ENCODE measurements at regions not wholly inside any gene's neighbourhood (a gene's known extent, or its start where the extent isn't known, plus 50 kb on each side); places are given as distances from the start of the nearest gene placed in this dataset.

DNA sequence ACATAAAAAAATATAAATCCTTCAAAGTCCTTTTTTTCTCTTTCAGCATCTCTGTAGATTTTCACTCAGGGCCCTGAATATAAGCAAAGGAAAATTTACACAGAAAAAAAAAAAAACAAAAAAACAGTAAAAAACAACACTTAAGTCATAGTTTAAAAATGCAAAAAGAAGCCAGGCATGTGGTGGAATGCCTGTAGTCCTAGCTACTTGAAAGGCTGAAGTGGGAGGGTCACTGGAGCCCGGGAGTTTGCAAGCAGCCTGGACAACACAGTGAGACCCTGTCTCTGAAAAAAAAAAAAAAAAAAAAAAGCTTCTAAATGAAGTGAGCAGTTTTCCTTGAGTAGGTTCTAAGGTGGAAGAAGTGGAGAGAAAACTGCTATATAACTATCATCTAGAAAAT, 55.0 kb upstream of the BNC2 start:
- peaks cover 8% of the 10 kb centered on the region for H3K4me1 ChIP-seq (ENCODE audit: insufficient read depth, low read length)
- no peaks in the 10 kb centered on the region for H3K79me2 ChIP-seq (ENCODE audit: insufficient read depth, low read length)
- H3K27me3 ChIP-seq (ENCODE audit: insufficient read depth, low read length) = no peaks in the 10 kb centered on the region
- H3K36me3 ChIP-seq (ENCODE audit: insufficient read depth, low read length) = no peaks in the 10 kb centered on the region
- no peak overlapping the region for H3K4me3 ChIP-seq (ENCODE audit: insufficient read depth, low read length)
- TF ChIP-seq, protein P1, sequence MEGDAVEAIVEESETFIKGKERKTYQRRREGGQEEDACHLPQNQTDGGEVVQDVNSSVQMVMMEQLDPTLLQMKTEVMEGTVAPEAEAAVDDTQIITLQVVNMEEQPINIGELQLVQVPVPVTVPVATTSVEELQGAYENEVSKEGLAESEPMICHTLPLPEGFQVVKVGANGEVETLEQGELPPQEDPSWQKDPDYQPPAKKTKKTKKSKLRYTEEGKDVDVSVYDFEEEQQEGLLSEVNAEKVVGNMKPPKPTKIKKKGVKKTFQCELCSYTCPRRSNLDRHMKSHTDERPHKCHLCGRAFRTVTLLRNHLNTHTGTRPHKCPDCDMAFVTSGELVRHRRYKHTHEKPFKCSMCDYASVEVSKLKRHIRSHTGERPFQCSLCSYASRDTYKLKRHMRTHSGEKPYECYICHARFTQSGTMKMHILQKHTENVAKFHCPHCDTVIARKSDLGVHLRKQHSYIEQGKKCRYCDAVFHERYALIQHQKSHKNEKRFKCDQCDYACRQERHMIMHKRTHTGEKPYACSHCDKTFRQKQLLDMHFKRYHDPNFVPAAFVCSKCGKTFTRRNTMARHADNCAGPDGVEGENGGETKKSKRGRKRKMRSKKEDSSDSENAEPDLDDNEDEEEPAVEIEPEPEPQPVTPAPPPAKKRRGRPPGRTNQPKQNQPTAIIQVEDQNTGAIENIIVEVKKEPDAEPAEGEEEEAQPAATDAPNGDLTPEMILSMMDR (IDR thresholded peaks at IDR 0.05; ENCODE audit: extremely low read depth, low read depth, low read length) = no peak
- no peak overlapping the region for H3K4me2 ChIP-seq (ENCODE audit: insufficient read depth, low read length)
- H4K20me1 ChIP-seq (ENCODE audit: insufficient read depth, low read length) = no peaks in the 10 kb centered on the region
- no peak for DNase-seq (ENCODE audit: insufficient read length, low spot score, missing footprints)
- H3K27ac ChIP-seq (ENCODE audit: low read depth, low read length) = no peak overlapping the region
- H3K9me3 ChIP-seq (ENCODE audit: low read depth, low read length) = no peaks in the 10 kb centered on the region
- H2AFZ ChIP-seq (ENCODE audit: low read length) = no peak overlapping the region

DNA sequence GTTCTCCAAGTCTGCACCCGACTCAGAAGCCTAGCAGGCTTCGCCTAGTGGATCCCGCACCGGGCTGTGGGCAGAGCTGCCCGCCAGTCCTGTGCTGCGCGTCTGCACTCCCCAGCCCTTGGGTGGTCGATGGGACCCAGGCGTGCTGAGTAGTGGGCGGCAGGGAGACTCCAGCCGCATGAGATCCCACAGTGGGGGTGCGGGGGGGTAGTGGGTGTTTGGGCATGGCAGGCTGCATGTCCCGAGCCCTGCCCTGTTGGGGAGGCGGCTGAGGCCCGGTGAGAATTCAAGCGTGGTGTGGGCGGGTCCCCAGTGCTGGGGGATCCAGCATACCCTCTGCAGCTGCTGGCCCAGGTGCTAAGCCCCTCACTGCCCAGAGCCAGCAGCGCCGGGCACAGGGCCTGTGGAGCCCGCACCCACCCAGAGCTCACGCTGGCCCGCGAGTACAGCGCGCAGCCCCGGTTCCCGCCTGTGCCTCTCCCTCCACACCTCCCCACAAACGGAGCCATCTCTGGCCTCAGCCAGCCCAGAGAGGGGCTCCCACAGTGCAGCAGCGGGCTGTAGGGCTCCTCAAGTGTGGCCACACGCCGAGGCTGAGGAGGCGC, 53.9 kb upstream of the BNC2 start:
- Histone ChIP-seq H3K4me2 (ENCODE audit: insufficient read depth, low read length) (no peak overlapping the region), H3K79me2 (ENCODE audit: insufficient read depth, low read length) (no peaks in the 10 kb centered on the region), H3K4me1 (ENCODE audit: insufficient read depth, low read length) (peaks cover 8% of the 10 kb centered on the region), H3K27ac (ENCODE audit: low read depth, low read length) (no peak overlapping the region), H3K36me3 (ENCODE audit: insufficient read depth, low read length) (no peaks in the 10 kb centered on the region), H3K27me3 (ENCODE audit: insufficient read depth, low read length) (no peaks in the 10 kb centered on the region), H3K4me3 (ENCODE audit: insufficient read depth, low read length) (no peak overlapping the region), H2AFZ (ENCODE audit: low read length) (no peak overlapping the region), H4K20me1 (ENCODE audit: insufficient read depth, low read length) (no peaks in the 10 kb centered on the region), H3K9me3 (ENCODE audit: low read depth, low read length) (no peaks in the 10 kb centered on the region)
- TF ChIP-seq, protein P1 (IDR thresholded peaks at IDR 0.05; ENCODE audit: extremely low read depth, low read depth, low read length) = no peak
- no peak for DNase-seq (ENCODE audit: insufficient read length, low spot score, missing footprints)

DNA sequence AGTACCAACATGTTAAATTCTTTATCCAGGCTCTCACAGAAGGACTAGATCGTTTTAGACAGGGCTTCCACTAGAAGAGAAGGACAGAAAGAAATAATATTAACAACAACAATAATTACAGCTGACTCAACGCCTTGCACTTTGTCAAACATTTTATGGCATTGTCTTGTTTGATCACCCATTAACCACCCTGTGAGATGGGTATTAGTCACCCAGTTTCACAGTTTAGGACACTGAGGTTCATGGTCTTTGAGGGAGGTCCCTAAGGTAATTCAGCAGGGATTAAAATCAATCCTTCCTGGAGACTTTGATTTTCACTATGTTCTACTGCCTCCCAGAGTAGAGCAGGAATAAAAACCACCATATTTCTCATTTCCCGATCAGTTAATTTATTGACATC, 51.4 kb upstream of the BNC2 start:
- no peak overlapping the region for H3K27ac ChIP-seq (ENCODE audit: low read depth, low read length)
- no peak overlapping the region for H3K4me3 ChIP-seq (ENCODE audit: insufficient read depth, low read length)
- no peaks in the 10 kb centered on the region for H4K20me1 ChIP-seq (ENCODE audit: insufficient read depth, low read length)
- no peak for DNase-seq (ENCODE audit: insufficient read length, low spot score, missing footprints)
- no peaks in the 10 kb centered on the region for H3K36me3 ChIP-seq (ENCODE audit: insufficient read depth, low read length)
- H3K79me2 ChIP-seq (ENCODE audit: insufficient read depth, low read length) = no peaks in the 10 kb centered on the region
- TF ChIP-seq, protein P1 (IDR thresholded peaks at IDR 0.05; ENCODE audit: extremely low read depth, low read depth, low read length) = peak; percentile 27
- peaks cover 5% of the 10 kb centered on the region for H3K4me1 ChIP-seq (ENCODE audit: insufficient read depth, low read length)
- H3K9me3 ChIP-seq (ENCODE audit: low read depth, low read length) = no peaks in the 10 kb centered on the region
- H3K4me2 ChIP-seq (ENCODE audit: insufficient read depth, low read length) = peak overlapping the region; percentile 15
- H2AFZ ChIP-seq (ENCODE audit: low read length) = peak overlapping the region; percentile 23
- H3K27me3 ChIP-seq (ENCODE audit: insufficient read depth, low read length) = no peaks in the 10 kb centered on the region

Measured in osteoblast (primary cell).